Neuronal stem cell (in vitro differentiated cells): ENCODE measurements at regions not wholly inside any gene's neighbourhood (a gene's known extent, or its start where the extent isn't known, plus 50 kb on each side); places are given as distances from the start of the nearest gene placed in this dataset.

ENCODE experiments used
- DNase-seq: peaks from one replicate; pipeline ENCODE4 v3.0.0-alpha.2; 2013; ENCODE audit warnings: low spot score
- H2AFZ ChIP-seq: one replicate; pipeline ENCODE4 v1.6.1; 2013; ENCODE audit warnings: mild to moderate bottlenecking, low read length, inconsistent platforms
- H2AK5ac ChIP-seq: 2 replicates; pipeline ENCODE4 v1.6.1; 2013; ENCODE audit warnings: low read depth, mild to moderate bottlenecking, inconsistent platforms, low read length, moderate library complexity, mixed read lengths
- H2BK120ac ChIP-seq: 2 replicates; pipeline ENCODE4 v1.6.1; 2013; ENCODE audit warnings: low read depth, mild to moderate bottlenecking, inconsistent platforms, low read length, moderate library complexity, mixed read lengths
- H2BK12ac ChIP-seq: one replicate; pipeline ENCODE4 v1.6.1; 2013; ENCODE audit warnings: low read length, inconsistent platforms
- H2BK15ac ChIP-seq: 2 replicates; pipeline ENCODE4 v1.6.1; 2013; ENCODE audit warnings: mild to moderate bottlenecking, low read length, inconsistent platforms, mixed read lengths
- H2BK5ac ChIP-seq: one replicate; pipeline ENCODE4 v1.6.1; 2013; ENCODE audit warnings: inconsistent platforms, mild to moderate bottlenecking, low read length, moderate library complexity
- H3K14ac ChIP-seq: one replicate; pipeline ENCODE4 v1.6.1; 2013; ENCODE audit warnings: low read length, inconsistent platforms
- H3K18ac ChIP-seq: 2 replicates; pipeline ENCODE4 v1.6.1; 2013; ENCODE audit warnings: low read length, inconsistent platforms
- H3K23ac ChIP-seq: 2 replicates; pipeline ENCODE4 v1.6.1; 2013; ENCODE audit warnings: low read depth, mild to moderate bottlenecking, mixed read lengths, low read length, inconsistent platforms; ENCODE audit not compliant: poor library complexity
- H3K27ac ChIP-seq: replicated peaks from 3 replicates; pipeline ENCODE4 v1.5.1; 2013; ENCODE audit warnings: low read length, inconsistent platforms
- H3K27me3 ChIP-seq, 3 experiments: 2 replicates each; pipeline ENCODE4 v1.6.1; 2013; ENCODE audit warnings: low read length in 3 of 3, mild to moderate bottlenecking in 2 of 3, inconsistent platforms in 1 of 3, low read depth in 1 of 3, mixed read lengths in 1 of 3, moderate library complexity in 1 of 3; ENCODE audit not compliant: control insufficient read depth in 3 of 3, insufficient read depth in 3 of 3
- H3K36me3 ChIP-seq, 2 donors: replicated peaks in 1 of 2; 2 replicates each; pipeline ENCODE4 v1.6.1; 2013; ENCODE audit warnings: low read length in 2 of 2; ENCODE audit not compliant: control insufficient read depth in 2 of 2, insufficient read depth in 2 of 2
- H3K4ac ChIP-seq: 2 replicates; pipeline ENCODE4 v1.6.1; 2013; ENCODE audit warnings: inconsistent platforms, mild to moderate bottlenecking, low read length, moderate library complexity
- H3K4me1 ChIP-seq, 2 donors: 1 replicate in 1 of 2; 2 replicates in 1 of 2; pipeline ENCODE4 v1.6.1; 2013; ENCODE audit warnings: low read length in 2 of 2, low read depth in 1 of 2; ENCODE audit not compliant: control insufficient read depth in 2 of 2, insufficient read depth in 1 of 2
- H3K4me2 ChIP-seq: one replicate; pipeline ENCODE4 v1.6.1; 2013; ENCODE audit warnings: mild to moderate bottlenecking, low read length, inconsistent platforms; ENCODE audit not compliant: insufficient read depth, poor library complexity, severe bottlenecking
- H3K4me3 ChIP-seq, 2 donors: 2 replicates each; pipeline ENCODE4 v1.5.1; 2013; ENCODE audit warnings: low read length in 2 of 2, mild to moderate bottlenecking in 2 of 2, inconsistent platforms in 1 of 2, moderate library complexity in 1 of 2
- H3K79me1 ChIP-seq: one replicate; pipeline ENCODE4 v1.6.1; 2013; ENCODE audit warnings: low read depth, mild to moderate bottlenecking, inconsistent platforms, low read length, moderate library complexity
- H3K9ac ChIP-seq: one replicate; pipeline ENCODE4 v1.6.1; 2013; ENCODE audit warnings: mild to moderate bottlenecking, low read depth, low read length, inconsistent platforms; ENCODE audit not compliant: poor library complexity
- H3K9me3 ChIP-seq, 2 donors: replicated peaks in 1 of 2; 2 replicates each; pipeline versions ENCODE3 to v1.6.1; 2013; ENCODE audit warnings: low read length in 2 of 2, mild to moderate bottlenecking in 2 of 2, inconsistent platforms in 1 of 2, low read depth in 1 of 2, mixed read lengths in 1 of 2, moderate library complexity in 1 of 2; ENCODE audit not compliant: control insufficient read depth in 2 of 2, insufficient read depth in 1 of 2
- H4K8ac ChIP-seq: one replicate; pipeline ENCODE4 v1.6.1; 2013; ENCODE audit warnings: low read depth, mild to moderate bottlenecking, inconsistent platforms, low read length, moderate library complexity
- H4K91ac ChIP-seq: one replicate; pipeline ENCODE4 v1.6.1; 2013; ENCODE audit warnings: low read length, low read depth, mild to moderate bottlenecking, inconsistent platforms; ENCODE audit not compliant: poor library complexity
- WGBS, 2 donors: extraction: QIAGEN DNeasy Blood & Tissue Kit; methylation state at CpG; one replicate each; pipeline ENCODE4 v1.1.7; 2013; ENCODE audit warnings: missing lambda C conversion rate in 2 of 2, mixed read lengths in 1 of 2; ENCODE audit not compliant: insufficient read length in 2 of 2, insufficient replicate concordance in 1 of 2; ENCODE audit errors: extremely low coverage in 2 of 2; 5-methylcytosine and 5-hydroxymethylcytosine counted together

GRCh38 chr14:26130690-26131089 is 467.1 kb downstream of the NOVA1 start:
- H4K91ac ChIP-seq, result no peak overlapping the region
- no peak overlapping the region for H2AFZ ChIP-seq
- no peaks in the 10 kb centered on the region for H3K36me3 ChIP-seq
- H2AK5ac ChIP-seq, result no peak overlapping the region
- H3K9ac ChIP-seq, result no peak overlapping the region
- no peak overlapping the region for H3K4me3 ChIP-seq
- H3K9me3 ChIP-seq, result no peaks in the 10 kb centered on the region
- H3K18ac ChIP-seq, result no peak overlapping the region
- H3K27ac ChIP-seq, result no peak overlapping the region
- peaks cover 0 to 18% of the 10 kb centered on the region in 2 donors for H3K4me1 ChIP-seq
- no peak overlapping the region for H2BK12ac ChIP-seq
- no peak overlapping the region for H3K23ac ChIP-seq
- no peaks in the 10 kb centered on the region for H3K27me3 ChIP-seq
- no peak overlapping the region for H3K4ac ChIP-seq
- H2BK120ac ChIP-seq, result no peak overlapping the region
- no peak overlapping the region for H3K14ac ChIP-seq
- no CpG with 5 or more reads among the region's 1 CpG for WGBS, 2 donors
- H3K4me2 ChIP-seq, result no peak overlapping the region
- no peaks in the 10 kb centered on the region for H3K79me1 ChIP-seq
- no peak for DNase-seq
- no peak overlapping the region for H4K8ac ChIP-seq
- H2BK5ac ChIP-seq, result no peak overlapping the region
- no peak overlapping the region for H2BK15ac ChIP-seq

GRCh38 chr14:26128931-26129671 is 468.7 kb downstream of the NOVA1 start:
- Histone ChIP-seq H2AK5ac (no peak overlapping the region), H3K9me3 (no peaks in the 10 kb centered on the region), H4K8ac (no peak overlapping the region), H3K36me3 (no peaks in the 10 kb centered on the region), H3K4me3 (no peak overlapping the region), H2BK12ac (no peak overlapping the region), H3K4ac (no peak overlapping the region), H3K9ac (no peak overlapping the region), H3K79me1 (no peaks in the 10 kb centered on the region), H2BK15ac (no peak overlapping the region), H2BK120ac (no peak overlapping the region), H3K18ac (no peak overlapping the region), H3K23ac (no peak overlapping the region), H2BK5ac (no peak overlapping the region), H3K4me1 (peaks cover 0 to 18% of the 10 kb centered on the region in 2 donors), H3K27me3 (no peaks in the 10 kb centered on the region), H3K27ac (no peak overlapping the region), H2AFZ (peak overlapping the region; percentile 77), H3K14ac (no peak overlapping the region), H4K91ac (no peak overlapping the region), H3K4me2 (no peak overlapping the region)
- no peak for DNase-seq
- no CpG with 5 or more reads among the region's 4 CpGs for WGBS, 2 donors

- no peak for DNase-seq
Measured at GRCh38 chr14:26124896-26125438, 472.9 kb downstream of the NOVA1 start.

GRCh38 chr14:26123459-26123858 is 474.4 kb downstream of the NOVA1 start:
- Histone ChIP-seq H4K8ac (no peak overlapping the region), H2BK15ac (no peak overlapping the region), H3K4me1 (no peaks in the 10 kb centered on the region), H2AFZ (no peak overlapping the region), H3K36me3 (no peaks in the 10 kb centered on the region), H2AK5ac (no peak overlapping the region), H3K4ac (no peak overlapping the region), H3K9me3 (no peaks in the 10 kb centered on the region), H3K27me3 (no peaks in the 10 kb centered on the region), H2BK12ac (no peak overlapping the region), H3K14ac (no peak overlapping the region), H4K91ac (no peak overlapping the region), H3K4me3 (no peak overlapping the region), H3K23ac (no peak overlapping the region), H3K4me2 (no peak overlapping the region), H3K9ac (no peak overlapping the region), H2BK5ac (no peak overlapping the region), H2BK120ac (no peak overlapping the region), H3K18ac (no peak overlapping the region), H3K79me1 (no peaks in the 10 kb centered on the region), H3K27ac (no peak overlapping the region)
- WGBS, 2 donors, result no CpG with 5 or more reads among the region's 2 CpGs
- no peak for DNase-seq

More at GRCh38 chr14:26124896-26125438, 472.9 kb downstream of the NOVA1 start:
- H3K79me1 ChIP-seq, result no peaks in the 10 kb centered on the region
- WGBS, 2 donors, result no CpG with 5 or more reads among the region's 2 CpGs
- H3K27ac ChIP-seq, result no peak overlapping the region
- H3K18ac ChIP-seq, result no peak overlapping the region
- no peak overlapping the region for H4K91ac ChIP-seq
- no peak overlapping the region for H2BK120ac ChIP-seq
- H3K4me1 ChIP-seq, result peaks cover 0 to 12% of the 10 kb centered on the region in 2 donors
- H3K14ac ChIP-seq, result no peak overlapping the region
- H3K9ac ChIP-seq, result no peak overlapping the region
- no peaks in the 10 kb centered on the region for H3K36me3 ChIP-seq
- no peak overlapping the region for H2BK15ac ChIP-seq
- no peak overlapping the region for H3K23ac ChIP-seq
- no peak overlapping the region for H4K8ac ChIP-seq
- no peak overlapping the region for H2BK5ac ChIP-seq
- H3K9me3 ChIP-seq, result no peaks in the 10 kb centered on the region
- no peak overlapping the region for H2BK12ac ChIP-seq
- H3K4me2 ChIP-seq, result no peak overlapping the region
- no peaks in the 10 kb centered on the region for H3K27me3 ChIP-seq
- H2AK5ac ChIP-seq, result no peak overlapping the region
- no peak overlapping the region for H3K4ac ChIP-seq
- H3K4me3 ChIP-seq, result no peak overlapping the region
- H2AFZ ChIP-seq, result no peak overlapping the region
